ENCODE measurements at regions not wholly inside any gene's neighbourhood (a gene's known extent, or its start where the extent isn't known, plus 50 kb on each side); places are given as distances from the start of the nearest gene placed in this dataset.

DNA sequence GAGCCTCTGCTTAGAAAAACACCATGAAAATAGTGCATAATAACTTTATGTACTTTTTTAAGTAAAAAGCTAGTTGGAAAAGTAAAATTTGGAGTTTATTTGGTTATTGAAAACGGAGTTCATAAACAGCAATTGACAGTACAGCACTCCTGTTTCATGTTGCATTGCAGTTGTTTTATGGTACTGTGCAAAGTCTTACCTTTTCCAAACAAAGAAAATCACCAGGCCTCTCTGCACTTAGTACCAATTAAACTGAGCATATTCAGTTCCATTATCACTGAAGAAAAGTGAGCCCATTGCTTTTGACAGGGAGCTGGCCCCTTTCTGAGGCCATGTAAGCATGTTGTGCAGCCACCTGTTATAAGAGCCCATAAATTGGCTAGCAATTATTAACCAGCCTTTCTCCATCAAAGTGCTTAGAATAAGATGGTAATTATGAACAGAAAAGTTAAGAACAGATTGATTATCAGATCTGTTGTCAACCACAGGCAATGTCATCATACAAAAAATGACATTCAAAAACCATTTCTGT is 376.6 kb upstream of the EMCN start:
- no peak overlapping the region for H3K4me3 ChIP-seq
- TF ChIP-seq, protein P1, sequence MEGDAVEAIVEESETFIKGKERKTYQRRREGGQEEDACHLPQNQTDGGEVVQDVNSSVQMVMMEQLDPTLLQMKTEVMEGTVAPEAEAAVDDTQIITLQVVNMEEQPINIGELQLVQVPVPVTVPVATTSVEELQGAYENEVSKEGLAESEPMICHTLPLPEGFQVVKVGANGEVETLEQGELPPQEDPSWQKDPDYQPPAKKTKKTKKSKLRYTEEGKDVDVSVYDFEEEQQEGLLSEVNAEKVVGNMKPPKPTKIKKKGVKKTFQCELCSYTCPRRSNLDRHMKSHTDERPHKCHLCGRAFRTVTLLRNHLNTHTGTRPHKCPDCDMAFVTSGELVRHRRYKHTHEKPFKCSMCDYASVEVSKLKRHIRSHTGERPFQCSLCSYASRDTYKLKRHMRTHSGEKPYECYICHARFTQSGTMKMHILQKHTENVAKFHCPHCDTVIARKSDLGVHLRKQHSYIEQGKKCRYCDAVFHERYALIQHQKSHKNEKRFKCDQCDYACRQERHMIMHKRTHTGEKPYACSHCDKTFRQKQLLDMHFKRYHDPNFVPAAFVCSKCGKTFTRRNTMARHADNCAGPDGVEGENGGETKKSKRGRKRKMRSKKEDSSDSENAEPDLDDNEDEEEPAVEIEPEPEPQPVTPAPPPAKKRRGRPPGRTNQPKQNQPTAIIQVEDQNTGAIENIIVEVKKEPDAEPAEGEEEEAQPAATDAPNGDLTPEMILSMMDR (IDR thresholded peaks at IDR 0.05), result no peak
- no peaks in the 10 kb centered on the region for H3K9me3 ChIP-seq
- DNase-seq, result no peak
- no peaks in the 10 kb centered on the region for H3K4me1 ChIP-seq
- no peaks in the 10 kb centered on the region for H3K36me3 ChIP-seq
- H3K27ac ChIP-seq, result no peak overlapping the region
- H3K27me3 ChIP-seq, result no peaks in the 10 kb centered on the region
- no peak overlapping the region for H3K9ac ChIP-seq (ENCODE audit: low read depth in 2 of 2, low read length in 2 of 2)
- intact Hi-C loops (cut with DNase I), result no loop called here

DNA sequence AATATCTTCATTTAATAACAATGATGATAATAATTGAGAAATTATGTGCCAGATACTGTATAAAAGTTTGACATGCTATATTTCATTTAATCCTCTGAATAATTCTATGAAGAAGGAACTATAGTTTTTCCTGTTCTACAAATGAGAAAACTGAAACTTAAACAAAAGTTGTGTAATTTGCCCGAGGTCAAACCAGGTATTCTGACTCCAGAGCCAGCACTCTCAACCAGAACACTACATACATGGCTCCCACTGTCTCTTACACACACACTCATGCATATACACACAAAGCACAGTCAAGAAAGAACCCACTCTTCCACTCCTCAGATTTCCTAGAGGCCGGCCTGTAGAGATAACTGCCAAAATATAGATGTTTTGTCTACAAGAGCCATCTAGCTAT is 374.0 kb upstream of the EMCN start:
- no peak overlapping the region for H3K27ac ChIP-seq
- intact Hi-C loops (cut with DNase I), result no loop called here

DNA sequence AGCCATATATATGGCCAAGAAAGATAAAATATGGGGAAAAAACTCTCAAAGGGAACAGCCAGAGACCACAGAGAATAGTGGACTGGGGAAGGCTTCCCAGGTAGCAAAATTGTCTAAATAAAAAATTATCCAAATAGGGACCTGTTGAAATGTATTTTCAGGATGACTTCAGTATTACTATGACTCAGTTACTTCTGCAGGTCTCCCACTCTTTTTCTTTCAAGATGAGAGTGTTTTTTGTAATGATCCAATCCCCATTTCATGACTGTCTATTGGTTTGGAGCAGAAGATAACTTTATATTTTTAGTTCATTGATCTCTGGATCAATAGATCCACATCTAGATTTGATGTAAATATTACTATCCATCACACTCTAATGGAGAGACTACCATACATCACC is 372.1 kb upstream of the EMCN start:
- DNase-seq, result no peak
- intact Hi-C loops (cut with DNase I), result no loop called here

More for the DNA sequence above, 374.0 kb upstream of the EMCN start:
- Histone ChIP-seq H3K4me1 (no peaks in the 10 kb centered on the region), H3K9ac (ENCODE audit: low read depth in 2 of 2, low read length in 2 of 2) (no peak overlapping the region), H3K27me3 (no peaks in the 10 kb centered on the region), H3K4me3 (no peak overlapping the region), H3K9me3 (no peaks in the 10 kb centered on the region), H3K36me3 (no peaks in the 10 kb centered on the region)
- TF ChIP-seq, protein P1 (IDR thresholded peaks at IDR 0.05), result no peak
- no peak for DNase-seq

DNA sequence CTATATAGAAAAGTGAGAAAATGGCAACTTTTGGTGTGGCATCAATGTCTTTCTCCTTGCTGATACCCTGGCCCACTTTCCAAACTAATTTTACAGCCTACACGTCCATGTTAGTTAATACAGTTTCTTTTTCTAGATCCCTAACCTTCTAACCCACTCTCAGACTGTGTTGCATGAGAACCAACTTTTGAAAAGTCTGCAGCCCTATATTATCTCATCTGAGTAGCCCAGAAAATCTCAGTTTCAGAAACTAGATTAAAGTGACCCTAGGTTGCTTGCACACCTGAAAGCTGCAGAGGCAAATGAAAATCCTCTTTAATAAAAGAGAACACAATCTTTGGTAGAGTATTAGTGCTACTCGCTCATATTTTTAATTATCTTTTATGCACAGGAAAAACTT is 371.6 kb upstream of the EMCN start:
- Histone ChIP-seq H3K4me1 (no peaks in the 10 kb centered on the region), H3K9me3 (no peaks in the 10 kb centered on the region), H3K36me3 (no peaks in the 10 kb centered on the region), H3K27ac (no peak overlapping the region), H3K4me3 (no peak overlapping the region), H3K9ac (ENCODE audit: low read depth in 2 of 2, low read length in 2 of 2) (no peak overlapping the region), H3K27me3 (no peaks in the 10 kb centered on the region)
- TF ChIP-seq, protein P1 (IDR thresholded peaks at IDR 0.05), result no peak
- intact Hi-C loops (cut with DNase I), result no loop called here
- DNase-seq, result no peak

More for the DNA sequence above, 372.1 kb upstream of the EMCN start:
- Histone ChIP-seq H3K36me3 (no peaks in the 10 kb centered on the region), H3K27ac (no peak overlapping the region), H3K4me1 (no peaks in the 10 kb centered on the region), H3K27me3 (no peaks in the 10 kb centered on the region), H3K9ac (ENCODE audit: low read depth in 2 of 2, low read length in 2 of 2) (no peak overlapping the region), H3K4me3 (no peak overlapping the region), H3K9me3 (no peaks in the 10 kb centered on the region)
- TF ChIP-seq, protein P1 (IDR thresholded peaks at IDR 0.05), result no peak

DNA sequence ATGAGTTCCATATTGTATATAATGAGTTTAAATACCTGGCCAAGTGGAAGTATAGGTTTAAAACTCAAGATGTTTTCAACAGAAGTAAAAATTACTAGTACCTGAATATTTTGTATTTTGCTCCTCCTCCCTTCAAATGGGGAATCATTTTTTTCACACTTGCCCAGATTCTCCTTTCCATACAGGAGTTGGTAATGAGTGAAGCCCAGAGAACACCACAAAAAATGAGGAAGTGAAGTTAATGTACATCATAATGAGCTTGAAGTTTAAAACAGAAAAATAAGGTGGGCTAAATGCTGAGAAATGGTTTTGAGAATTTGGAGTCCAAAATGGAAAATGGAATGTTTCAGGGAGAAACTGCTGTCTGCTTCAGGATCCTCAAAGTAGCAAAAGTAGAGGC is 364.8 kb upstream of the EMCN start:
- no peak for DNase-seq
- no peak overlapping the region for H3K27ac ChIP-seq
- H3K4me3 ChIP-seq, result no peak overlapping the region
- no peaks in the 10 kb centered on the region for H3K9me3 ChIP-seq
- H3K36me3 ChIP-seq, result no peaks in the 10 kb centered on the region
- intact Hi-C loops (cut with DNase I), result no loop called here
- H3K27me3 ChIP-seq, result no peaks in the 10 kb centered on the region
- H3K9ac ChIP-seq (ENCODE audit: low read depth in 2 of 2, low read length in 2 of 2), result no peak overlapping the region
- TF ChIP-seq, protein P1 (IDR thresholded peaks at IDR 0.05), result no peak
- no peaks in the 10 kb centered on the region for H3K4me1 ChIP-seq
